HL-60 (cell line): ENCODE measurements at regions not wholly inside any gene's neighbourhood (a gene's known extent, or its start where the extent isn't known, plus 50 kb on each side); places are given as distances from the start of the nearest gene placed in this dataset.

Experiments used
- CTCF ChIP-seq: IDR thresholded peaks from one replicate; pipeline ENCODE4 v1.5.1; 2011; ENCODE audit warnings: low read length, control low read depth, inconsistent platforms; ENCODE audit not compliant: insufficient read depth
- SPI1 ChIP-seq: IDR thresholded peaks from 2 replicates; pipeline ENCODE4 v1.6.1; 2012; ENCODE audit warnings: low read depth, mild to moderate bottlenecking, borderline replicate concordance

GRCh38 chr5:142537938-142538337 lies 148.0 kb downstream of the FGF1 start:
- no peak for TF ChIP-seq CTCF
- no peak for TF ChIP-seq SPI1
